Trophoblast cell (in vitro differentiated cells and primary cell): ENCODE measurements at regions not wholly inside any gene's neighbourhood (a gene's known extent, or its start where the extent isn't known, plus 50 kb on each side); places are given as distances from the start of the nearest gene placed in this dataset.

Source experiments
- DNase-seq, 2 donors: peaks; one replicate each; pipeline ENCODE4 v3.0.0-alpha.2; 2016
- H2AFZ ChIP-seq: 2 replicates; pipeline ENCODE4 v1.6.1; 2013; ENCODE audit warnings: low read length, moderate library complexity, mild to moderate bottlenecking; ENCODE audit not compliant: insufficient read depth, poor library complexity
- H2AK5ac ChIP-seq: 2 replicates; pipeline ENCODE4 v1.6.1; 2013; ENCODE audit warnings: mild to moderate bottlenecking, low read length
- H2BK120ac ChIP-seq: 2 replicates; pipeline ENCODE4 v1.6.1; 2013; ENCODE audit warnings: low read length, mild to moderate bottlenecking, moderate library complexity; ENCODE audit not compliant: insufficient read depth, poor library complexity
- H2BK12ac ChIP-seq: 2 replicates; pipeline ENCODE4 v1.6.1; 2013; ENCODE audit warnings: mild to moderate bottlenecking, low read length, moderate library complexity
- H2BK5ac ChIP-seq: 2 replicates; pipeline ENCODE4 v1.6.1; 2013; ENCODE audit warnings: low read length, low read depth, moderate library complexity, mild to moderate bottlenecking; ENCODE audit not compliant: poor library complexity
- H3K14ac ChIP-seq: 2 replicates; pipeline ENCODE4 v1.6.1; 2013; ENCODE audit warnings: mild to moderate bottlenecking, low read length
- H3K18ac ChIP-seq: 2 replicates; pipeline ENCODE4 v1.6.1; 2013; ENCODE audit warnings: mild to moderate bottlenecking, low read length
- H3K23ac ChIP-seq: 2 replicates; pipeline ENCODE4 v1.6.1; 2013; ENCODE audit warnings: low read length
- H3K27ac ChIP-seq: 2 replicates; pipeline ENCODE4 v1.5.1; 2013; ENCODE audit warnings: low read depth, mild to moderate bottlenecking, inconsistent platforms, low read length, moderate library complexity
- H3K27me3 ChIP-seq: 2 replicates; pipeline ENCODE4 v1.6.1; 2013; ENCODE audit warnings: inconsistent platforms, mild to moderate bottlenecking, low read length, moderate library complexity; ENCODE audit not compliant: insufficient read depth
- H3K36me3 ChIP-seq, 2 experiments: 1 replicate in 1 of 2; 2 replicates in 1 of 2; pipeline ENCODE4 v1.6.1; 2013; ENCODE audit warnings: low read length in 2 of 2, mild to moderate bottlenecking in 2 of 2, moderate library complexity in 1 of 2; ENCODE audit not compliant: insufficient read depth in 2 of 2, control insufficient read depth in 1 of 2
- H3K4ac ChIP-seq: 2 replicates; pipeline ENCODE4 v1.6.1; 2013; ENCODE audit warnings: low read depth, mild to moderate bottlenecking, low read length, moderate library complexity
- H3K4me1 ChIP-seq, 2 experiments: 1 replicate in 1 of 2; 2 replicates in 1 of 2; pipeline ENCODE4 v1.6.1; 2013; ENCODE audit warnings: low read length in 2 of 2, mild to moderate bottlenecking in 2 of 2, moderate library complexity in 1 of 2; ENCODE audit not compliant: insufficient read depth in 2 of 2, control insufficient read depth in 1 of 2
- H3K4me2 ChIP-seq: 2 replicates; pipeline ENCODE4 v1.6.1; 2013; ENCODE audit warnings: inconsistent platforms, mild to moderate bottlenecking, low read length, moderate library complexity
- H3K4me3 ChIP-seq: 2 replicates; pipeline ENCODE4 v1.5.1; 2013; ENCODE audit warnings: mild to moderate bottlenecking, low read depth, low read length, inconsistent platforms
- H3K79me1 ChIP-seq: one replicate; pipeline ENCODE4 v1.6.1; 2013; ENCODE audit warnings: low read length
- H3K79me2 ChIP-seq: 2 replicates; pipeline ENCODE4 v1.6.1; 2013; ENCODE audit warnings: low read length, mild to moderate bottlenecking; ENCODE audit not compliant: control insufficient read depth, insufficient read depth, poor library complexity
- H3K9ac ChIP-seq: 2 replicates; pipeline ENCODE4 v1.6.1; 2013; ENCODE audit warnings: mild to moderate bottlenecking, low read length
- H3K9me3 ChIP-seq: 2 replicates; pipeline ENCODE4 v1.6.1; 2013; ENCODE audit warnings: low read depth, mild to moderate bottlenecking, control low read depth, inconsistent platforms, low read length; ENCODE audit not compliant: insufficient read depth
- H4K12ac ChIP-seq: 2 replicates; pipeline ENCODE4 v1.6.1; 2013; ENCODE audit warnings: low read depth, mild to moderate bottlenecking, low read length, moderate library complexity
- H4K8ac ChIP-seq: 2 replicates; pipeline ENCODE4 v1.6.1; 2013; ENCODE audit warnings: low read depth, mild to moderate bottlenecking, low read length, moderate library complexity
- H4K91ac ChIP-seq: one replicate; pipeline ENCODE4 v1.6.1; 2013; ENCODE audit warnings: low read depth, mild to moderate bottlenecking, low read length, moderate library complexity
- WGBS: extraction: QIAGEN DNeasy Blood & Tissue Kit; methylation state at CpG from one replicate; pipeline ENCODE4 v1.1.7; 2013; ENCODE audit warnings: missing lambda C conversion rate; ENCODE audit not compliant: insufficient read length, insufficient coverage; ENCODE audit errors: extremely low coverage; 5-methylcytosine and 5-hydroxymethylcytosine counted together

DNA sequence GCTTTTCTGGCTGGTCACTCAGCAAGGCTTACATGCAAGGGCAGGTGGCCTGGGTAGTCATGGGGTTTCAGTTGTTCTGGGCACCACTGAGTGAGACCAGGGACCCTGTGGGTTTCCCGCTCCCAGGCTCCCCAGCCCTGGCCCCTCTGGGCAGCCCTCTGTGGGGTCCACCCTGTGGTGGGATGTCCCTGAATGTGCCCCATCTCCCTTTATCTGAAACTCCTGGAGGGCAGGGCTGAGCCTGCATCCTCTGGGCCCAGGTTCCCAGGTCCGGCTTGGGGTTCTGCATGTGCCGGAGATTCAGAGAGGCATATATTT lies 1041.0 kb downstream of the BRD1 start:
- peaks cover 1% of the 10 kb centered on the region for H3K9me3 ChIP-seq
- H2AFZ ChIP-seq = no peak overlapping the region
- no peak overlapping the region for H3K4me2 ChIP-seq
- H3K14ac ChIP-seq = no peak overlapping the region
- H2BK12ac ChIP-seq = no peak overlapping the region
- H3K9ac ChIP-seq = no peak overlapping the region
- no peak overlapping the region for H4K12ac ChIP-seq
- H3K4ac ChIP-seq = no peak overlapping the region
- H2BK120ac ChIP-seq = no peak overlapping the region
- no peaks in the 10 kb centered on the region for H3K79me1 ChIP-seq
- H4K8ac ChIP-seq = no peak overlapping the region
- no peak overlapping the region for H2AK5ac ChIP-seq
- H3K36me3 ChIP-seq = no peaks in the 10 kb centered on the region
- H3K4me3 ChIP-seq = no peak overlapping the region
- no peaks in the 10 kb centered on the region for H3K79me2 ChIP-seq
- no peak overlapping the region for H2BK5ac ChIP-seq
- DNase-seq = no peak
- H3K23ac ChIP-seq = no peak overlapping the region
- no peaks in the 10 kb centered on the region for H3K4me1 ChIP-seq
- no peak overlapping the region for H4K91ac ChIP-seq
- no peak overlapping the region for H3K18ac ChIP-seq
- no CpG with 5 or more reads among the region's 3 CpGs for WGBS
- H3K27ac ChIP-seq = no peak overlapping the region
- no peaks in the 10 kb centered on the region for H3K27me3 ChIP-seq

DNA sequence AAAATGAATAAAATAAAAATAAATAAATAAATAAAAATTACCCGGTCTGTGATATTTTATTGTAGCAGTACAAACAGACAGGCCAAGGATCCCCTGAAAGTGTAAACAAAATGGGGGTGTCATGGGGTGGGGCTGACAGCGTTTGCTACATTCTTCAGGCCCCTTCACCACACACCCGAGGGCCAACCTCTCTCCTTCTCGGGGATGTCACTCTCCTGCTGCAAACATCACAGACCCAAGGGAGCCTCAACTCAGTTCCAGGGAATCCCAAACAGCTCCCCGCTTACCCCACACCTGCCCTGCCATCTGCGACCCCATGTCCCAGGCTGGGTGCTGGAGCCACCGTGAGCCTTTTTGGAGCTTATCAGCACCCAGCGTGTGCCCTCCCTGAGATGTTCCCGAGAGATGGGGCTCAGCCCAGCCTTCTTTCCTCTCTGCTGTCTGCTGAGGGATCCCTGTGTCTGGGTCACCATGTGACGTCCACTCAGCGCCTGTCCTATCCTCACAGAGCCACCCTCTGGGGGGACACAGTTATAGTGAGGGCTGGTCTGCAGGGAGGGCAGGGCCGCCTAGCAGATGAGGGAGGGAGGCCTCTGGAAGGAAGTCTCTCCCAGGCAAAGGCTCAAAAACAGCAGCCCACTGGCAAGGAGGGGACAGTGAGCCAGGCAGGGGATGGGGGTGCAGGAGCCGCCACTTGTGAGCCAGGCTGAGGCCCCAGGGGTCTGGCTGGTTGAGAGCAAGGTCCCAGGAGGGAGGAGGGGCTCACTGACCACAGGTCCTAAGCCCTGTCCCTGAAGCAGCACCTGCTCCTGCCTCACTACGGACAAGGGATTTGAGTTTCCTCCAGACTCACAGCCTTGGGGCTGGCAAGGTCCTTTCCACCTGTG lies 1041.6 kb downstream of the BRD1 start:
- WGBS = no CpG with 5 or more reads among the region's 14 CpGs
- Histone ChIP-seq H3K27me3 (no peaks in the 10 kb centered on the region), H2BK5ac (no peak overlapping the region), H2AK5ac (no peak overlapping the region), H2AFZ (no peak overlapping the region), H3K27ac (no peak overlapping the region), H2BK12ac (no peak overlapping the region), H2BK120ac (no peak overlapping the region), H3K4me1 (no peaks in the 10 kb centered on the region), H4K91ac (no peak overlapping the region), H3K36me3 (no peaks in the 10 kb centered on the region), H3K4me2 (no peak overlapping the region), H3K79me1 (no peaks in the 10 kb centered on the region), H4K8ac (no peak overlapping the region), H3K4me3 (no peak overlapping the region), H3K23ac (no peak overlapping the region), H3K9me3 (peaks cover 1% of the 10 kb centered on the region), H3K4ac (no peak overlapping the region), H3K18ac (no peak overlapping the region), H3K9ac (no peak overlapping the region), H3K14ac (no peak overlapping the region), H3K79me2 (no peaks in the 10 kb centered on the region), H4K12ac (no peak overlapping the region)
- DNase-seq = no peak

DNA sequence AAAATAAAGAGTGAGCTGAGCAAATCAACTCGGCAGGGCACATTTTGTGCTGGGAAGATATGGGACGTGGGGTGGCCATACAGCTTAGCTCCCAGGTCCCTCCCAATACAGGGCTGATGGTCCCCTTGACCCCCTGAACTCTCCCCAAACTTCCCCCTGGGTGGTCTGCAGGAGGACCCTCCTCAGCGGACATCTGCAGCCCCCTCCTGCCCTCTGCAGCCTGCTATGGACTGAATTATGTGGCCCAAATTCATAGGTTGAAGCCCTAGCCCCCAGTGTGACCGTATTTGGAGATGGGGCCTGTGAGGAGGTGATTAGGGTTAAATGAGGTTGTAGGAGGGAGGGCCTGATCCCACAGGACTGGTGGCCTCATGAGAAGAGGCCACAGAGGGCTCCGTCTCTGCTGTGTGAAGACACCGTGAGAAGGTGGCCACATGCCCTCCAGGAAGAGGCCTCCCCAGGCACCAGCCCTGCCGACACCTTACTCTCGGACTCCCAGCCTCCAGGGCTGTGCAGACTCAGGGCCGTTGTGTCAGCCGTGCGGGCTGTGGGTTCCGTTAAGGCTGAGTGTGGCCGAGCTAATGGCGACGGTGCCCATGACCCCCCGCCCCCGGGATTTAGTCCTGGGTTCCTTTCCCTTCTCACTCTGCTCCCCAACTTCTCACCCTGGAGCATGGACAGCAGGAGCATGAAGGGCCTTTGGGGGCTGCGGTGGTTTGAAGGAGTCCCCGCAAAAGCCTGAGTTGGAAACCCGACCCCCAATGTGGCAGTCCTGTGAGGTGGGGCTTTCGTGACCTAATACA lies 1042.8 kb downstream of the BRD1 start:
- Histone ChIP-seq H3K79me2 (no peaks in the 10 kb centered on the region), H2BK120ac (no peak overlapping the region), H2AFZ (no peak overlapping the region), H3K27me3 (no peaks in the 10 kb centered on the region), H3K4me1 (no peaks in the 10 kb centered on the region), H3K27ac (no peak overlapping the region), H2BK5ac (no peak overlapping the region), H4K12ac (no peak overlapping the region), H2AK5ac (no peak overlapping the region), H3K4me3 (peak overlapping the region; percentile 9), H4K8ac (no peak overlapping the region), H4K91ac (no peak overlapping the region), H3K14ac (no peak overlapping the region), H3K9ac (no peak overlapping the region), H3K4ac (no peak overlapping the region), H2BK12ac (no peak overlapping the region), H3K23ac (no peak overlapping the region), H3K36me3 (no peaks in the 10 kb centered on the region), H3K9me3 (peaks cover 1% of the 10 kb centered on the region), H3K79me1 (no peaks in the 10 kb centered on the region), H3K4me2 (no peak overlapping the region), H3K18ac (no peak overlapping the region)
- DNase-seq = no peak
- no CpG with 5 or more reads among the region's 21 CpGs for WGBS

DNA sequence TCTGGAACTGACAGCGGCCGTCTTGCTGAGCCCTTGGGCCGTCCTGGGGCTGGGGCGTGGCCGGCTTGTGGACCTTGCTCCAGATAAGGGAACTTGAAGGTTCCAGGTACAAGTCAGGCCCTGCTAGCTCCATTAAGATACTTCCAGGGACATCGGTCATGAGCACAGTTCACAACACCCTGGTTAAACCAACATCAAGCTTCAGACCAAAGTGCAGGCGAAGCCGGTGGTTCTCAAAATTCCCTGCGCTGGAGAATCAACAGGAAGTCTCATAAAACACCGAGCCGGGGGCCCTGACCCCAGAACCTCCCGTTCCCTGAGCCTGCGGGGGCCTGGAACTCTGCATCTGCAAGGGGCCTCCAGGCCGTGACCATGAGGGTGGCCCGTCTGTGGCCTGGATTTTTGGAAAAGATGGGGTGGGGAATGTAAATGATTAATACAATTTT lies 1043.8 kb downstream of the BRD1 start:
- no peaks in the 10 kb centered on the region for H3K79me2 ChIP-seq
- H3K27me3 ChIP-seq = no peaks in the 10 kb centered on the region
- H2AFZ ChIP-seq = no peak overlapping the region
- no peak overlapping the region for H3K14ac ChIP-seq
- H2BK120ac ChIP-seq = no peak overlapping the region
- no peaks in the 10 kb centered on the region for H3K36me3 ChIP-seq
- H4K12ac ChIP-seq = no peak overlapping the region
- H4K91ac ChIP-seq = no peak overlapping the region
- no peak overlapping the region for H3K4me3 ChIP-seq
- H3K4ac ChIP-seq = no peak overlapping the region
- H3K9me3 ChIP-seq = peaks cover 1% of the 10 kb centered on the region
- no peak overlapping the region for H3K4me2 ChIP-seq
- no peak overlapping the region for H3K9ac ChIP-seq
- H3K27ac ChIP-seq = no peak overlapping the region
- no peak overlapping the region for H4K8ac ChIP-seq
- no peaks in the 10 kb centered on the region for H3K79me1 ChIP-seq
- no peaks in the 10 kb centered on the region for H3K4me1 ChIP-seq
- WGBS = no CpG with 5 or more reads among the region's 15 CpGs
- no peak for DNase-seq
- H2BK12ac ChIP-seq = no peak overlapping the region
- no peak overlapping the region for H2AK5ac ChIP-seq
- H3K23ac ChIP-seq = no peak overlapping the region
- H3K18ac ChIP-seq = no peak overlapping the region
- H2BK5ac ChIP-seq = no peak overlapping the region
